Ishikawa (cell line): ENCODE measurements at regions not wholly inside any gene's neighbourhood (a gene's known extent, or its start where the extent isn't known, plus 50 kb on each side); places are given as distances from the start of the nearest gene placed in this dataset.

Experiments
- CREB1 ChIP-seq: IDR thresholded peaks from 2 replicates; pipeline ENCODE4 v1.6.1; 2012; ENCODE audit warnings: low read depth
- EP300 ChIP-seq: IDR thresholded peaks from 2 replicates; pipeline ENCODE4 v1.6.1; 2012; ENCODE audit warnings: borderline replicate concordance
- FOXM1 ChIP-seq: IDR thresholded peaks from 2 replicates; pipeline ENCODE4 v1.6.1; 2012; ENCODE audit warnings: low read depth, borderline replicate concordance
- MAX ChIP-seq: IDR thresholded peaks from 2 replicates; pipeline ENCODE4 v1.6.1; 2012
- NFIC ChIP-seq: IDR thresholded peaks from 2 replicates; pipeline ENCODE4 v1.6.1; 2012
- RAD21 ChIP-seq: IDR thresholded peaks from 2 replicates; pipeline ENCODE4 v1.6.1; 2012; ENCODE audit warnings: low read depth
- REST ChIP-seq: IDR thresholded peaks from 2 replicates; pipeline ENCODE4 v1.6.1; 2012; ENCODE audit warnings: low read depth, mild to moderate bottlenecking
- TAF1 ChIP-seq: IDR thresholded peaks from 2 replicates; pipeline ENCODE4 v1.6.1; 2012; ENCODE audit warnings: low read depth, mild to moderate bottlenecking
- TCF12 ChIP-seq: IDR thresholded peaks from 2 replicates; pipeline ENCODE4 v1.6.1; 2012; ENCODE audit warnings: low read depth
- TEAD4 ChIP-seq: IDR thresholded peaks from 2 replicates; pipeline ENCODE4 v1.6.1; 2012
- USF1 ChIP-seq: IDR thresholded peaks from 2 replicates; pipeline ENCODE4 v1.6.1; 2012
- YY1 ChIP-seq: IDR thresholded peaks from 2 replicates; pipeline ENCODE4 v1.6.1; 2012; ENCODE audit warnings: low read depth
- ZBTB7A ChIP-seq: IDR thresholded peaks from 2 replicates; pipeline ENCODE4 v1.6.1; 2012; ENCODE audit warnings: low read depth

GRCh38 chr5:98989727-98990126, 60.9 kb upstream of the CHD1 start:
- TF ChIP-seq RAD21 (no peak), REST (no peak), TAF1 (no peak), EP300 (no peak), ZBTB7A (no peak), TCF12 (no peak), YY1 (no peak), MAX (no peak), TEAD4 (no peak), CREB1 (no peak), USF1 (no peak), NFIC (no peak), FOXM1 (no peak)
